Subcutaneous abdominal adipose tissue (tissue), 5 donors: ENCODE measurements at regions not wholly inside any gene's neighbourhood (a gene's known extent, or its start where the extent isn't known, plus 50 kb on each side); places are given as distances from the start of the nearest gene placed in this dataset.
"Not testable (repeated sequence)": the region's sequence is repeated elsewhere in the genome, so short reads cannot be mapped to it uniquely, and the experiment has no call there.

ENCODE experiments used
- H3K27ac ChIP-seq: one replicate; pipeline ENCODE4 v1.7.0; 2013; ENCODE audit warnings: low read depth, mild to moderate bottlenecking, inconsistent platforms, low read length, moderate library complexity
- H3K27me3 ChIP-seq, 5 donors: one replicate each; pipeline ENCODE4 v1.7.0; 2013; ENCODE audit warnings: low read length in 5 of 5, inconsistent platforms in 1 of 5; ENCODE audit not compliant: control insufficient read depth in 5 of 5, insufficient read depth in 4 of 5
- H3K36me3 ChIP-seq, 5 donors: one replicate each; pipeline ENCODE4 v1.7.0; 2013; ENCODE audit warnings: low read length in 5 of 5; ENCODE audit not compliant: control insufficient read depth in 5 of 5, insufficient read depth in 5 of 5
- H3K4me1 ChIP-seq, 5 donors: one replicate each; pipeline ENCODE4 v1.7.0; 2013; ENCODE audit warnings: low read length in 5 of 5, mild to moderate bottlenecking in 3 of 5, moderate library complexity in 1 of 5; ENCODE audit not compliant: control insufficient read depth in 5 of 5, insufficient read depth in 5 of 5
- H3K4me3 ChIP-seq, 5 donors: one replicate each; pipeline ENCODE4 v1.7.0; 2013; ENCODE audit warnings: low read length in 5 of 5, low read depth in 1 of 5
- H3K9ac ChIP-seq, 5 donors: one replicate each; pipeline ENCODE4 v1.7.0; 2013; ENCODE audit warnings: low read length in 5 of 5, mild to moderate bottlenecking in 4 of 5, moderate library complexity in 3 of 5
- H3K9me3 ChIP-seq, 5 donors: one replicate each; pipeline ENCODE4 v1.7.0; 2013; ENCODE audit warnings: low read length in 5 of 5; ENCODE audit not compliant: control insufficient read depth in 5 of 5
- donor health status: healthy.
- donor health status: healthy.
- donor health status: healthy.
- donor health status: healthy.
- donor health status: healthy.

- no peaks in the 10 kb centered on the region for H3K36me3 ChIP-seq
- H3K27ac ChIP-seq, result no peak overlapping the region
- no peak overlapping the region for H3K9ac ChIP-seq
- H3K9me3 ChIP-seq, result no peaks in the 10 kb centered on the region
- H3K4me3 ChIP-seq, result no peak overlapping the region
- no peaks in the 10 kb centered on the region for H3K4me1 ChIP-seq
- H3K27me3 ChIP-seq, result no peaks in the 10 kb centered on the region
Observed at GRCh38 chr16:61014869-61015268, 1021.4 kb downstream of the CDH8 start.

- no peak overlapping the region for H3K4me3 ChIP-seq
- H3K9ac ChIP-seq, result no peak overlapping the region
- H3K4me1 ChIP-seq, result no peaks in the 10 kb centered on the region
- no peaks in the 10 kb centered on the region for H3K27me3 ChIP-seq
- no peaks in the 10 kb centered on the region for H3K9me3 ChIP-seq
- no peaks in the 10 kb centered on the region for H3K36me3 ChIP-seq
- no peak overlapping the region for H3K27ac ChIP-seq
Observed at GRCh38 chr16:61007694-61008093, 1028.5 kb downstream of the CDH8 start.

GRCh38 chr16:61005952-61006351, 1030.3 kb downstream of the CDH8 start:
- H3K4me3 ChIP-seq, result no peak overlapping the region
- H3K9ac ChIP-seq, result no peak overlapping the region
- H3K27ac ChIP-seq, result no peak overlapping the region
- H3K9me3 ChIP-seq, result no peaks in the 10 kb centered on the region
- H3K27me3 ChIP-seq, result no peaks in the 10 kb centered on the region
- H3K4me1 ChIP-seq, result no peaks in the 10 kb centered on the region
- H3K36me3 ChIP-seq, result no peaks in the 10 kb centered on the region

GRCh38 chr16:61002479-61003204, 1033.6 kb downstream of the CDH8 start:
- H3K27ac ChIP-seq, result no peak overlapping the region
- H3K36me3 ChIP-seq, result no peaks in the 10 kb centered on the region
- H3K4me3 ChIP-seq, result no peak overlapping the region
- no peaks in the 10 kb centered on the region for H3K4me1 ChIP-seq
- no peaks in the 10 kb centered on the region for H3K9me3 ChIP-seq
- H3K9ac ChIP-seq, result no peak overlapping the region
- no peaks in the 10 kb centered on the region for H3K27me3 ChIP-seq

GRCh38 chr16:60991886-60992285, 1044.4 kb downstream of the CDH8 start:
- Histone ChIP-seq H3K9ac (no peak overlapping the region), H3K9me3 (no peaks in the 10 kb centered on the region), H3K4me1 (no peaks in the 10 kb centered on the region), H3K27ac (no peak overlapping the region), H3K27me3 (no peaks in the 10 kb centered on the region), H3K36me3 (no peaks in the 10 kb centered on the region), H3K4me3 (no peak overlapping the region)

GRCh38 chr16:60989592-60989991, 1046.6 kb downstream of the CDH8 start:
- H3K36me3 ChIP-seq, result no peaks in the 10 kb centered on the region
- no peaks in the 10 kb centered on the region for H3K9me3 ChIP-seq

GRCh38 chr16:60979119-60979518, 1057.1 kb downstream of the CDH8 start:
- Histone ChIP-seq H3K27me3 (no peaks in the 10 kb centered on the region), H3K36me3 (no peaks in the 10 kb centered on the region), H3K27ac (no peak overlapping the region), H3K4me3 (no peak overlapping the region), H3K9me3 (no peaks in the 10 kb centered on the region), H3K4me1 (no peaks in the 10 kb centered on the region), H3K9ac (no peak overlapping the region)

More at GRCh38 chr16:60989592-60989991, 1046.6 kb downstream of the CDH8 start:
- no peak overlapping the region for H3K9ac ChIP-seq
- H3K4me1 ChIP-seq, result no peaks in the 10 kb centered on the region
- no peaks in the 10 kb centered on the region for H3K27me3 ChIP-seq
- H3K27ac ChIP-seq, result no peak overlapping the region
- no peak overlapping the region for H3K4me3 ChIP-seq

- Histone ChIP-seq H3K4me1 (no peaks in the 10 kb centered on the region), H3K27me3 (no peaks in the 10 kb centered on the region), H3K27ac (no peak overlapping the region), H3K36me3 (no peaks in the 10 kb centered on the region), H3K9ac (no peak overlapping the region), H3K4me3 (no peak overlapping the region), H3K9me3 (peaks cover 0 to 2% (median 0%) of the 10 kb centered on the region in 5 donors)
Observed at GRCh38 chr16:60949800-60950199, 1086.4 kb downstream of the CDH8 start.

- Histone ChIP-seq H3K27me3 (no peaks in the 10 kb centered on the region), H3K9me3 (peaks cover 0 to 2% (median 0%) of the 10 kb centered on the region in 5 donors), H3K4me1 (no peaks in the 10 kb centered on the region), H3K27ac (no peak overlapping the region), H3K4me3 (no peak overlapping the region), H3K36me3 (no peaks in the 10 kb centered on the region), H3K9ac (no peak overlapping the region)
Observed at GRCh38 chr16:60945225-60945624, 1091.0 kb downstream of the CDH8 start.

- H3K4me3 ChIP-seq, H3K36me3 ChIP-seq: not testable (repeated sequence)
Observed at GRCh38 chr16:60936189-60936588, 1100.0 kb downstream of the CDH8 start.

More at GRCh38 chr16:60936189-60936588, 1100.0 kb downstream of the CDH8 start:
- H3K9ac ChIP-seq, H3K27ac ChIP-seq, H3K27me3 ChIP-seq, H3K9me3 ChIP-seq, H3K4me1 ChIP-seq: not testable (repeated sequence)
